Upper lobe of right lung (tissue), 1 donor: ENCODE measurements at regions not wholly inside any gene's neighbourhood (a gene's known extent, or its start where the extent isn't known, plus 50 kb on each side); places are given as distances from the start of the nearest gene placed in this dataset.

Source experiments
- ATAC-seq: fragments of 200-7000 bp; cut with Tn5 transposase; one replicate; pipeline ENCODE4 v1.9.1; 2020; ENCODE audit warnings: mild to moderate bottlenecking, moderate library complexity
- DNase-seq: peaks from one replicate; pipeline ENCODE4 v3.0.0-alpha.2; 2020
- H3K27ac ChIP-seq: fragments of 200-600 bp; one replicate; pipeline ENCODE4 v1.8.0; 2022
- H3K27me3 ChIP-seq: fragments of 200-600 bp; one replicate; pipeline ENCODE4 v1.8.0; 2022; ENCODE audit warnings: mild to moderate bottlenecking
- H3K36me3 ChIP-seq: fragments of 200-600 bp; one replicate; pipeline ENCODE4 v1.8.0; 2022
- H3K4me1 ChIP-seq: fragments of 200-600 bp; one replicate; pipeline ENCODE4 v1.8.0; 2022
- H3K4me3 ChIP-seq: fragments of 200-600 bp; one replicate; pipeline ENCODE4 v1.8.0; 2022; ENCODE audit warnings: mild to moderate bottlenecking
- H3K9me3 ChIP-seq: fragments of 200-600 bp; one replicate; pipeline ENCODE4 v1.8.0; 2022
- intact Hi-C: fragments of 100-400 bp; cut with DNase I; formaldehyde crosslinking; loops from one replicate; pipeline ENCODE4 v1.11.0; 2022
- TF ChIP-seq, protein P1 (sequence below): fragments of 200-600 bp; IDR thresholded peaks from one replicate; pipeline ENCODE4 v1.8.0; 2022; ENCODE audit warnings: antibody characterized with exemption
- donor health status: DM: no; HTN: yes; CAD: no; lungs with severe emphysema.

DNA sequence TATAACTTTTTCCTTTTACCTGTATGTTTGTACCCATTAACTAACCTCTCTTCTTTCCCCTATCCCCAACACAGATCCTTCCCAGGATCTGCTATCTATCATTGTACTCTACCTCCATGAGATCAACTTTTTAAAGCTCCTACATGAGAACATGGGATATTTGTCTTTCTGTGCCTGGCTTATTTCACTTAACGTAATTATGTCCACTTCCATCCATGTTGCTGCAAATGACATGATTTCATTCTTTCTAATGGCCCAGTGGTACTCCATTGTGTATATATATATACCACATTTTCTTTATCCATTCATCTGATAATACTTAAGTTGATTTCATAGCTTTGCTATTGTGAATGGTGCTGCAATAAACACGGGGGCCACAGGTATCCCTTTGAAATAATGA lies 135.9 kb upstream of the THUMPD2 start:
- ATAC-seq = no peak
- intact Hi-C loops = no loop called here
- Histone ChIP-seq H3K4me1 (no peaks in the 10 kb centered on the region), H3K27ac (no peak overlapping the region), H3K36me3 (no peaks in the 10 kb centered on the region), H3K4me3 (no peak overlapping the region), H3K9me3 (no peaks in the 10 kb centered on the region), H3K27me3 (no peaks in the 10 kb centered on the region)
- no peak for DNase-seq
- TF ChIP-seq, protein P1, sequence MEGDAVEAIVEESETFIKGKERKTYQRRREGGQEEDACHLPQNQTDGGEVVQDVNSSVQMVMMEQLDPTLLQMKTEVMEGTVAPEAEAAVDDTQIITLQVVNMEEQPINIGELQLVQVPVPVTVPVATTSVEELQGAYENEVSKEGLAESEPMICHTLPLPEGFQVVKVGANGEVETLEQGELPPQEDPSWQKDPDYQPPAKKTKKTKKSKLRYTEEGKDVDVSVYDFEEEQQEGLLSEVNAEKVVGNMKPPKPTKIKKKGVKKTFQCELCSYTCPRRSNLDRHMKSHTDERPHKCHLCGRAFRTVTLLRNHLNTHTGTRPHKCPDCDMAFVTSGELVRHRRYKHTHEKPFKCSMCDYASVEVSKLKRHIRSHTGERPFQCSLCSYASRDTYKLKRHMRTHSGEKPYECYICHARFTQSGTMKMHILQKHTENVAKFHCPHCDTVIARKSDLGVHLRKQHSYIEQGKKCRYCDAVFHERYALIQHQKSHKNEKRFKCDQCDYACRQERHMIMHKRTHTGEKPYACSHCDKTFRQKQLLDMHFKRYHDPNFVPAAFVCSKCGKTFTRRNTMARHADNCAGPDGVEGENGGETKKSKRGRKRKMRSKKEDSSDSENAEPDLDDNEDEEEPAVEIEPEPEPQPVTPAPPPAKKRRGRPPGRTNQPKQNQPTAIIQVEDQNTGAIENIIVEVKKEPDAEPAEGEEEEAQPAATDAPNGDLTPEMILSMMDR = no peak

DNA sequence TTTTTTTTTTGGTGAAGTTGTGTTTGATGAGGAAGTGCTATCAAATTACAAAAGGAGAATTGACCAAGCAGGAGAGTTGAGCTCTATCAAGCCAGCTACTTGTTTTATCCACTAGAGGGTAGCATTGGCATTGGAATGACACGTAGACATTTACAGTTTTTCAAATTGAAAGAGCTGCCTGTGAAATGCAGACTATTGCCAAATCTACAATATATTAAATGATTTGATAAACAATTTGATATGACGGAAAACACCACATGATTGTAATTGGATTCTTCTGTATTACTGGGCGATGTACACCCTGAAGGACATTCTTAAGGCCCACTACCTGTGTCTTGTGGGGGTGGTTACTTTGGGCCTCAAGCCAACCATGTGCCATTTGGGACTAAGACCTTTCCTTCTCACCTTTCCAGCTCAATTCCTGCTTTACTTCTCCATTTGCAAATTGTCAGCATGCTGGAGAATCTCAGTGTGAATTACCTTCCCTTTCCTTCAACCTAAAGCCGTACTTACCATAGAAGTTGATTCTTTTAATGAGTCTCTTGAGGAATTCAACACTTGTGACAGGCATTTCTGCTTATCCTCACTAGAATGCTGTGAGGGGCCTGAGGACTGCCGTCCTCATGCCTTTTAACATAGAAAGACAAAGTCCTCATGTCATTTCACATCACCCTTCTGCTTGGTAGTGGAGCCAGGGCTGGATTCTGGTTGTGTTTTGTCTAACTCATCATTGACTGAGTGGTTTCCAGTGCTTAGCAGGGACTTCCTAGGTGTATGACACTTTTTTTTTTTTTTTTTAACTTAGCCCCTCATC lies 134.8 kb upstream of the THUMPD2 start:
- intact Hi-C loops = no loop called here
- H3K4me1 ChIP-seq = no peaks in the 10 kb centered on the region
- DNase-seq (no peak), ATAC-seq (peak; percentile 88)
- H3K36me3 ChIP-seq = no peaks in the 10 kb centered on the region
- H3K4me3 ChIP-seq = no peak overlapping the region
- no peaks in the 10 kb centered on the region for H3K27me3 ChIP-seq
- H3K27ac ChIP-seq = no peak overlapping the region
- no peaks in the 10 kb centered on the region for H3K9me3 ChIP-seq
- TF ChIP-seq, protein P1 = peak; percentile 86

DNA sequence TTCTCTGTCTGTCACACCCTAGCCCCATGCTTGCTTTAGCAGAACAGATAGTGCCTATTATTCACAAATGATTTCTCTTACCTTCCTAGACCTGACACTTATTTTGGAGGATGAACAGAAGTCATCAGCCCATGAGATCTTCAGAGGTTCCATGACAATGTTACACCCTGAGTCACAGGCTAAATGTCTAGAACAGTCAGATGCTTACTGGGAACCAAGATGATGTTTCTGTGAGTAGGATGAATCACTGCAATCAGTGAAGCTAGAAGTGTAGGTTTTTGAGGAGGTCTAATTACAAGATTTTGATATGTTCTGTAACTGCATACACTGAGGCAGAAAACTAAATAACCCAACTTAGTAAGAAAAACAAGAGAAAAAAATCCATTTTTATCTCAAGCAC lies 123.0 kb upstream of the THUMPD2 start:
- ATAC-seq = no peak
- H3K27ac ChIP-seq = no peak overlapping the region
- H3K4me1 ChIP-seq = no peaks in the 10 kb centered on the region
- H3K27me3 ChIP-seq = no peaks in the 10 kb centered on the region
- H3K36me3 ChIP-seq = no peaks in the 10 kb centered on the region
- intact Hi-C loops = no loop called here
- H3K9me3 ChIP-seq = no peaks in the 10 kb centered on the region
- no peak overlapping the region for H3K4me3 ChIP-seq
- no peak for DNase-seq
- TF ChIP-seq, protein P1 = no peak

DNA sequence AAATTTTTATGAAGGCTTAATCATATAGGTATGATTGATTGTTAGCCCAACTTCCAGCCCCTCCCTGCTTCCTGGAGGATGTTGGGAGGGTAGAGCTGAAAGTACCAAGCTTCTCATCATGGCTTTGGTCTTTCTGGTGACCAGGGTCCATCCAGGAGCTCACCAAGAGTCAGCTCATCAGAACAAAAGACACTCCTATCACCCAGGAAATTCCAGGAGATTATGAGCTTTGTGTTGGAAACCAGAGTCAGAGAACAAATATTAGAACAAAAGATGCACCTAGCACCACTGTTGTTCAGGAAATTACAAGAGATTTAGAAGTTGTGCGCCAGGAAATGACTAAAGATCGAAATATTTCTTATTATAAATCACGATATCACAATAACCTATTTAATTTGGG lies 119.9 kb upstream of the THUMPD2 start:
- Histone ChIP-seq H3K36me3 (no peaks in the 10 kb centered on the region), H3K9me3 (no peaks in the 10 kb centered on the region), H3K27me3 (no peaks in the 10 kb centered on the region), H3K4me3 (no peak overlapping the region), H3K27ac (no peak overlapping the region), H3K4me1 (no peaks in the 10 kb centered on the region)
- DNase-seq (no peak), ATAC-seq (no peak)
- intact Hi-C loops = no loop called here
- TF ChIP-seq, protein P1 = no peak

DNA sequence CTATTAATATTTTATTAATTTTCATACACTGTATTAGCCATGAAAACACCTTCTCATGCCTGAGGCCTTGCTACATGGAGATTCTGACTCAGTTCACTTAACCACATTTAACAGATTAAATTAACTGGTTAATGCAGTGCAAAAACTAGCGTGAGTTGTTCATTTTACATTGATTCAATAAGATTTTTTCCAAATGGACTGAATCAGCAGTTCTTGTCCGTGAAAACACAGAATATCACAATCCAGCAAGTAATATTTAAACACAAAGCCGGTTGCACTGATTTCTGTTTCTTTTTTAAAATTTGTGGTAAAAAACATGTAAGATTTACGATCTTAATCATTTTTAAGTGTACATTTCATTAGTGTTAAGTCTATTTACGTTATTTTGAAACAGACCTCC lies 118.2 kb upstream of the THUMPD2 start:
- TF ChIP-seq, protein P1 = no peak
- intact Hi-C loops = no loop called here

More for the DNA sequence above, 118.2 kb upstream of the THUMPD2 start:
- H3K9me3 ChIP-seq = no peaks in the 10 kb centered on the region
- H3K4me1 ChIP-seq = no peaks in the 10 kb centered on the region
- H3K27ac ChIP-seq = no peak overlapping the region
- ATAC-seq = no peak
- DNase-seq = no peak
- H3K4me3 ChIP-seq = no peak overlapping the region
- no peaks in the 10 kb centered on the region for H3K36me3 ChIP-seq
- H3K27me3 ChIP-seq = no peaks in the 10 kb centered on the region
